ENCODE measurements at regions not wholly inside any gene's neighbourhood (a gene's known extent, or its start where the extent isn't known, plus 50 kb on each side); places are given as distances from the start of the nearest gene placed in this dataset.

GRCh38 chr6:139657119-139657518 is 282.7 kb upstream of the CITED2 start:
- DNase-seq, result no peak
- intact Hi-C loops (cut with DNase I), result no loop called here
- Histone ChIP-seq H3K4me3 (no peak overlapping the region), H3K27ac (no peak overlapping the region), H3K9me3 (replicated peaks in 1 of 3) (no peaks in the 10 kb centered on the region), H3K27me3 (no peaks in the 10 kb centered on the region), H3K4me1 (replicated peaks in 1 of 2) (no peaks in the 10 kb centered on the region), H3K36me3 (replicated peaks in 1 of 2) (no peaks in the 10 kb centered on the region)
- TF ChIP-seq CTCF (IDR thresholded peaks at IDR 0.05) (no peak), POLR2A (IDR thresholded peaks at IDR 0.05) (no peak)
- 85 to 100% (median 98%) methylated on average over 1 of the region's 1 CpG for WGBS, 4 donors

- Histone ChIP-seq H3K27me3 (no peaks in the 10 kb centered on the region), H3K27ac (no peak overlapping the region), H3K36me3 (replicated peaks in 1 of 2) (no peaks in the 10 kb centered on the region), H3K4me1 (replicated peaks in 1 of 2) (no peaks in the 10 kb centered on the region), H3K9me3 (replicated peaks in 1 of 3) (no peaks in the 10 kb centered on the region), H3K4me3 (no peak overlapping the region)
- TF ChIP-seq CTCF (IDR thresholded peaks at IDR 0.05) (no peak), POLR2A (IDR thresholded peaks at IDR 0.05) (no peak)
- DNase-seq, result no peak
- WGBS, 4 donors, result 55 to 60% (median 59%) methylated on average over 5 of the region's 5 CpGs
- intact Hi-C loops (cut with DNase I), result no loop called here
Measured at GRCh38 chr6:139655783-139656705, 281.6 kb upstream of the CITED2 start.

DNA sequence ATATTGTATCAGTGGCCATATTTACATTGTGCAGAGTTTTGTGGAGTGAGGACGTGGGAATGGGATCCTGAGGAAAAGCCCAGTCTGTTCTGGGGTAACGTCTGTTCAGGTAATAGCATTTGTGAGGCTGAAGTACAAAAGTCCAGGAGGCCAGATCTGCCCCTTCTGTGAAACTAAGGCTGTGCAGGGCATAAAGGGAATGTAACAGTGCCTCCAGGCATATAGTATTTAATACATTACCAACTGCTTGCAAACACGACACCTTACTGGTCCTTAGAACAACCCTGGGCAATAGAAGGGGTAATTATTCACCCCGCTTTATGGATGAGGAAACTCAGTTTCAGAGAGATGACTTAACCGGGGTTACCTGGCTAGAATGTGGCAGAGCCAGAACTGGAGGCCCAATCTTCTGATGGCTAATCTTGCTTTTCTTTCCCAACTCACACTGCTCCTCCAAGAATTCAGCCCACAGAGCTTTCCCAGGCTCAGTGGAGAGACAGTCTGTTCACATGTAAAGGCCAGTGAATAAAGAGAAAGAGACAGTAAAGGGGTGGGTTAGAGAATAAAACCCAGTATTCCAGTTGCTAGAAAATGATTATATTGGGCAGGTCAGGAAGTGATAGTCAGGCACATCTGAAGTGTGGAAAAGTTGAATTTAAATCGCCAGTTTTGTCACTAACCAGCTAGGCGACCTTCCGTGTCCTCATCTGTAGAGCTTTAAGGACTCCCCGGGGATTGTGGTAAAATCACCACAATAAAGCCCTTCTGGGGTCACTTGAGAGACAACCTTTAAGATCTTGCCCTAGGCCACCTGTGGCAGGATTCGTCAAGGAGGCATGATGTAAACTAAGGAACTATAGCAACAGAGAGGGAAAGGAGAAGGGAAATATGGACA is 280.7 kb upstream of the CITED2 start:
- WGBS, 4 donors, result 88 to 95% (median 92%) methylated on average over 10 of the region's 10 CpGs
- Histone ChIP-seq H3K27ac (no peak overlapping the region), H3K4me3 (no peak overlapping the region), H3K4me1 (replicated peaks in 1 of 2) (no peaks in the 10 kb centered on the region), H3K36me3 (replicated peaks in 1 of 2) (no peaks in the 10 kb centered on the region), H3K9me3 (replicated peaks in 1 of 3) (no peaks in the 10 kb centered on the region), H3K27me3 (no peaks in the 10 kb centered on the region)
- no peak for DNase-seq
- TF ChIP-seq POLR2A (IDR thresholded peaks at IDR 0.05) (no peak), CTCF (IDR thresholded peaks at IDR 0.05) (no peak)
- intact Hi-C loops (cut with DNase I), result no loop called here

GRCh38 chr6:139654309-139654708 is 279.9 kb upstream of the CITED2 start:
- intact Hi-C loops (cut with DNase I), result no loop called here
- no peaks in the 10 kb centered on the region for H3K27me3 ChIP-seq
- H3K4me3 ChIP-seq, result no peak overlapping the region
- H3K4me1 ChIP-seq (replicated peaks in 1 of 2), result no peaks in the 10 kb centered on the region
- 93 to 96% (median 94%) methylated on average over 5 of the region's 5 CpGs for WGBS, 4 donors
- no peaks in the 10 kb centered on the region for H3K9me3 ChIP-seq (replicated peaks in 1 of 3)
- H3K27ac ChIP-seq, result no peak overlapping the region
- H3K36me3 ChIP-seq (replicated peaks in 1 of 2), result no peaks in the 10 kb centered on the region
- DNase-seq, result no peak
- no peak for TF ChIP-seq POLR2A (IDR thresholded peaks at IDR 0.05)
- no peak for TF ChIP-seq CTCF (IDR thresholded peaks at IDR 0.05)
